ENCODE measurements at regions not wholly inside any gene's neighbourhood (a gene's known extent, or its start where the extent isn't known, plus 50 kb on each side); places are given as distances from the start of the nearest gene placed in this dataset.

DNA sequence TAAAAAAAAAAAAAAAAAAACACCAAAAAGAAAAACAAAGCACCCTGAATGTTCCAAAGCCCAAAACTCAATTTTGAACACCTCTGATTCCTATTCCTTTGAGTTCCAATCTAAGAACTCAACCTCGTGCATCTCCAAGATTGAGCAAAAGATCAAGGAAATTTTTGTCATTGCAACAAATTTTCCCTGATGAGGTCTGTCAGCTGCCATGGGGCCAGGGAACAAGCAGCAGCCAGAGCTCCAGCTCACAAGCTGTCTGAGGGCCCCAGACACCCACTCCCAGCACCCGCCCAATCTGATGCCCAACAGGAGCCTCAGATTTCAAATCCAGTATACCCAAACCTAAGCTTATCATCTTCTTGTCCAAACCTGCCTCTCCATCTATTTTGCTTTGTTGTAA is 87.6 kb upstream of the ACP3 start:
- H3K27ac Mint-ChIP-seq (ENCODE audit: unreplicated experiment): no peak overlapping the region

DNA sequence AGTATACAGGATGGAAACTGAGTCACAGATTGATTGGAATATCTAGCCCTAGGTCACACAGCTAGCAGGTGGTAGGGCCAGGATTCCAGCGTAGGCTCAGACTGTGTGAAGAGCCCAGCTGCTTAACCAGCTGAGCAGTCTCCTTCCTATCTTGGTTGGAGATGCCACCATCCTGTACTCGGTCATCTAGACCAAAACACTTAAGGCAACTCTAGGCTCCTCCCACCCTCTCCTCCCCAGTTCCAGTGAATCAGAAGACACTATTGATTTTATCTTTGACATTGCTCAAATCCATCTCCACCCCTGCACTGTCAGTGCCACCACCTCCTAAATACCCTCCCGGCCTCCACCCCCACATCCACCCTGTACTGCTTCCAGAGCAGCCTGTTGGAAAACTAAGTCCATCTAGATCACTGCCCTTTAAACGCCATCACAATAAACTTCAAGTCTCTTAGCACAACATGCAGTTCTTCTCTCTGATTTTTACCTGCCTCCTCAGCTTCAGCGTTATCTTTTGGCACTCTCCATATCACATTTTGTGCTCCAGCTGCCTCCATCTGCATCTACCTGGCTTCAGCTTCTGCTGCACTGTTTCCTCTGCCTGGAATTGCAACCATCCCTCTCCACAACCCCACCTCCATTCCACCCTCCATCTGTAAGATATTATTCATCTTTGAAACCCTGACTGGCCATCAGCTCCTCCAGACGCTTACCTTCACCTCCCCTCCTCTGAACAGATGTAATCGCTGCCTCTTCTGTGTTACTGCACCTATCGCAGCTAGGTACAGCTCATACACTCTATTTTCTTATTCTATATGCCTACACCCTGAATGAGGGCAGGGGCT is 86.8 kb upstream of the ACP3 start:
- TF ChIP-seq, protein P1, sequence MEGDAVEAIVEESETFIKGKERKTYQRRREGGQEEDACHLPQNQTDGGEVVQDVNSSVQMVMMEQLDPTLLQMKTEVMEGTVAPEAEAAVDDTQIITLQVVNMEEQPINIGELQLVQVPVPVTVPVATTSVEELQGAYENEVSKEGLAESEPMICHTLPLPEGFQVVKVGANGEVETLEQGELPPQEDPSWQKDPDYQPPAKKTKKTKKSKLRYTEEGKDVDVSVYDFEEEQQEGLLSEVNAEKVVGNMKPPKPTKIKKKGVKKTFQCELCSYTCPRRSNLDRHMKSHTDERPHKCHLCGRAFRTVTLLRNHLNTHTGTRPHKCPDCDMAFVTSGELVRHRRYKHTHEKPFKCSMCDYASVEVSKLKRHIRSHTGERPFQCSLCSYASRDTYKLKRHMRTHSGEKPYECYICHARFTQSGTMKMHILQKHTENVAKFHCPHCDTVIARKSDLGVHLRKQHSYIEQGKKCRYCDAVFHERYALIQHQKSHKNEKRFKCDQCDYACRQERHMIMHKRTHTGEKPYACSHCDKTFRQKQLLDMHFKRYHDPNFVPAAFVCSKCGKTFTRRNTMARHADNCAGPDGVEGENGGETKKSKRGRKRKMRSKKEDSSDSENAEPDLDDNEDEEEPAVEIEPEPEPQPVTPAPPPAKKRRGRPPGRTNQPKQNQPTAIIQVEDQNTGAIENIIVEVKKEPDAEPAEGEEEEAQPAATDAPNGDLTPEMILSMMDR (IDR thresholded peaks at IDR 0.05; ENCODE audit: partially characterized antibody, unreplicated experiment): no peak
- Mint-ChIP-seq H3K27me3 (ENCODE audit: unreplicated experiment) (peaks cover 5% of the 10 kb centered on the region), H3K9me3 (ENCODE audit: unreplicated experiment) (peaks cover 2% of the 10 kb centered on the region), H3K4me1 (ENCODE audit: low read depth, unreplicated experiment) (peaks cover 3% of the 10 kb centered on the region), H3K36me3 (ENCODE audit: unreplicated experiment) (peaks cover 4% of the 10 kb centered on the region), H3K4me3 (ENCODE audit: unreplicated experiment) (no peak overlapping the region), H3K27ac (ENCODE audit: unreplicated experiment) (no peak overlapping the region)
- no peak for DNase-seq

More for the DNA sequence above, 87.6 kb upstream of the ACP3 start:
- H3K9me3 Mint-ChIP-seq (ENCODE audit: unreplicated experiment): peaks cover 2% of the 10 kb centered on the region
- no peak for DNase-seq
- no peak overlapping the region for H3K4me3 Mint-ChIP-seq (ENCODE audit: unreplicated experiment)
- H3K4me1 Mint-ChIP-seq (ENCODE audit: low read depth, unreplicated experiment): peaks cover 3% of the 10 kb centered on the region
- H3K36me3 Mint-ChIP-seq (ENCODE audit: unreplicated experiment): peaks cover 4% of the 10 kb centered on the region
- TF ChIP-seq, protein P1 (IDR thresholded peaks at IDR 0.05; ENCODE audit: partially characterized antibody, unreplicated experiment): no peak
- peaks cover 5% of the 10 kb centered on the region for H3K27me3 Mint-ChIP-seq (ENCODE audit: unreplicated experiment)

DNA sequence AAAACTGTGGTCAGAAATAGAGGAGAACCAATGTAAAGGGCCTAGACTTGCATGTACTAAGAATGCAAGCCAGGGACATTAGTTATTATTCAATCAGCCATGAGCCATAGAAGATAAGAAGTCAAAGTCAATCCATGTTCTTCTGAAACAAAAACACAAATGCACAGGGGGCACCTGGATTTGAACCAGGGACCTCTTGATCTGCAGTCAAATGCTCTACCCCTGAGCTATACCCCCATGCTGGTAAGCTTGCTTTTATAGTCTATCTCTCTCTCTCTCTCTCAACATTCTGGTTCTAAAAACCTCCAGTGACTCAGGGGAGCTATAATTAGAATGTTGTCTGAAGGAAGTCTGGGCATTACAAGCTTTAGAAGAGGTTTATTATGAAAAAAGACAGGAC is 85.6 kb upstream of the ACP3 start:
- Mint-ChIP-seq H3K27ac (ENCODE audit: unreplicated experiment) (no peak overlapping the region), H3K27me3 (ENCODE audit: unreplicated experiment) (peaks cover 5% of the 10 kb centered on the region), H3K4me1 (ENCODE audit: low read depth, unreplicated experiment) (peaks cover 3% of the 10 kb centered on the region), H3K9me3 (ENCODE audit: unreplicated experiment) (peaks cover 2% of the 10 kb centered on the region), H3K4me3 (ENCODE audit: unreplicated experiment) (no peak overlapping the region), H3K36me3 (ENCODE audit: unreplicated experiment) (peaks cover 4% of the 10 kb centered on the region)
- TF ChIP-seq, protein P1 (IDR thresholded peaks at IDR 0.05; ENCODE audit: partially characterized antibody, unreplicated experiment): no peak
- DNase-seq: no peak

DNA sequence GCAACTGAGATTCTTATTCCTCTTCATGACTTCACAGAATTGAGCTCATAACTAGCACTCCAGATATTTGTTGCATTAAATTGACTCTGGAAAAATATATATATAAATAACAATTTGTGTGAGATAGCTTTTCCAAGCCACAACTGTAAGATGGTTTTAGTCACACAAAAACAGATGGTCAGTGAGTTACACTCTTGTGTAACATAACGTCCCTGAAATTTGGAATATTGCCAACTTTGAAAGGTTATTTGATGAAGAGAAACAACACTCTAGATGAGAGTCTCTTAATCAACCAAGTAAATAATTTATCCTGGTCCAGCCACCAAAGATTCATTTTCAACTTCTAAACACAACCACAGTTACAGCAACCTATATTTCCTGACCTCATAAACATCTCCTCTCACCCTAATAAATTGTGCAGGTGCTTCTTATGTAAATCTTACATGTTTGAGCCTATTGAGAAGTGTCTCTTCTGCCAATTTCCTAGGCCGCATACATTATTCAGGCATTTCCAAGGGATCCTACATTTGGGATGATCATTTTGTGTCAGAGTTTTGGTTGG is 84.9 kb upstream of the ACP3 start:
- Mint-ChIP-seq H3K9me3 (ENCODE audit: unreplicated experiment) (peaks cover 2% of the 10 kb centered on the region), H3K36me3 (ENCODE audit: unreplicated experiment) (no peaks in the 10 kb centered on the region), H3K4me1 (ENCODE audit: low read depth, unreplicated experiment) (no peaks in the 10 kb centered on the region), H3K27ac (ENCODE audit: unreplicated experiment) (no peak overlapping the region), H3K4me3 (ENCODE audit: unreplicated experiment) (no peak overlapping the region), H3K27me3 (ENCODE audit: unreplicated experiment) (peaks cover 3% of the 10 kb centered on the region)
- TF ChIP-seq, protein P1 (IDR thresholded peaks at IDR 0.05; ENCODE audit: partially characterized antibody, unreplicated experiment): no peak
- no peak for DNase-seq

Data from glutamatergic neuron (in vitro differentiated cells).